NCI-H1930 (cell line): ENCODE measurements at regions not wholly inside any gene's neighbourhood (a gene's known extent, or its start where the extent isn't known, plus 50 kb on each side); places are given as distances from the start of the nearest gene placed in this dataset.

Experiments
- DNase-seq, 2 experiments: peaks; one replicate each; lab custom pipeline; 2025; lab: John Stamatoyannopoulos, UW

DNA sequence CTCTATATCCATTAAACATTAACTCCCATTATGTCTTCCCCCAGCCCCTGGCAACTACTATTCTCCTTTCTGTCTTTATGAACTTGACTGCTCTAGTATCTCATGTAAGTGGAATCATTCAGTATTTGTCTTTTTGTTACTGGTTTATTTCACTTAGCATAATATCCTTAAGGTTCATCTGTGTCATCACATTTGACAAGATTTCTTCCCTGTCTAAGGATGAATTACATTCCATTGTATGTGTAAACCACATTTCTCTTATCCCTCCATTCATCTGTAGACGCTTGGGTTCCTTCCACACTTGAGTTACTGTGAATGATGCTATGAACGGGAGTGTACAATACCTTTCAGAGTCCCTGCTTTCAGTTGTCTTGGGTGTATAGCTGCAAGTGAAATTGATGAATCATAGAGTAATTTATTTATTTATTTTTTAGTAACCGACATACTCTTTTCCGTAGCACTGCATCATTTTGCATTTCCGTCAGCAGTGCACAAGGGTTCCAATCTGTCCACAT is 399.7 kb upstream of the RBFOX1 start:
- DNase-seq: no peak

DNA sequence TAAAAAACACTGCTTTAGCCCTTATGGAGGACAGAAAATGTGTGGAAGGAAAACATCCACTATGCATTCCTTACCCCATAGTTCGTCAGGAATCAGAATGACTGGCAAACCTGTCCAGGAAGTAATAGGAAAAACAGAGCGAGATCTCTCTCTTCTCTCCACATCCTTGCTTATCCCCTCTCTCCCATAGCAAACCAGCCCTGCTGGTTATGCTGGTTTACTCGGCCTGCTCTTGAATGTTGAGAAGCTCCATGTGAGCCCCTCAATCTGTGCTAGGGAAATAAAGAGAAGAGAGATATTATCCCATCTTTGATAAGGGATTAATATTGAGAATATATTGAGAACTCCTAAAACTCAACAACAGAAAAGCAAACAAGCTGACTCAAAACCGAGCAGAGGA is 402.8 kb upstream of the RBFOX1 start:
- DNase-seq: no peak

DNA sequence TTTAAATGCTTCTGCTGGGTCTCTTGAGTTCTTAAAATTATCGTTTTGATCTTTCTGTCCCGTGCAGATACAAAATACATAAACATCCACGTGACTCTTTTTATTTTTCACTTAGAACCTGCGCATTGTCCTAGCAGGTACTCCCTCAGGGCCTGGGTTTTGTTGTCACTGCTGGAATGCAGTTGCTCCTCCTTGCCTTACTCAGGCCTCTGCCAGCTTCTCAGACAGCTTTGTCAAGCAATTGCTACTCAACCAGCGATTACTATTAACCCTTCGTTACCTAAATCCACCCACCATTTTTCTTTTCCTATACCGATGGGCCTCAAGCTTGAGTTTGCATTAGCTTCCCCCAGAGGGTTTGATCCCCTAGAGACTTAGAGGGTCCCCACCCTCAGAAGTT is 405.9 kb upstream of the RBFOX1 start:
- DNase-seq: no peak

DNA sequence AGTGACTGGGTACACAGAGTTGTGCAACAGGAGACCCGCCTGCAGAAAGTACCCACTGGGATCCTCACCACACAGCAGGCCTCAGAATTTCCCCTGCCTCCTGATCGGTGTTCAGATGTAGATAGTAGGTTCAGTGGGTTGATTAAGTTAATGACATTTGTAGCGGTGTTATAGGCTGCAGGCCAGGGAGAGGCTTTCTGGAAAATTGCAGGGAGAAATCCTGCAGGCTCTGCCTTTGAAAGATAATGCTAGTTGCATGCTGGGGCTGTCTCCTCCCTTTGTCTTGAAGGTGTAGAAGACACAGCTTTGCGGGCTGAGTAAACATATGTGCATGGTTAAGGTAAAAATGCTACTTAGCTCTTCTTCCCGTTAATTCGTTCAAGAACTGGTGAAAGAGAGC is 406.3 kb upstream of the RBFOX1 start:
- no peak for DNase-seq

GRCh38 chr16:6918646-6919045 is 414.0 kb upstream of the RBFOX1 start:
- no peak for DNase-seq

DNA sequence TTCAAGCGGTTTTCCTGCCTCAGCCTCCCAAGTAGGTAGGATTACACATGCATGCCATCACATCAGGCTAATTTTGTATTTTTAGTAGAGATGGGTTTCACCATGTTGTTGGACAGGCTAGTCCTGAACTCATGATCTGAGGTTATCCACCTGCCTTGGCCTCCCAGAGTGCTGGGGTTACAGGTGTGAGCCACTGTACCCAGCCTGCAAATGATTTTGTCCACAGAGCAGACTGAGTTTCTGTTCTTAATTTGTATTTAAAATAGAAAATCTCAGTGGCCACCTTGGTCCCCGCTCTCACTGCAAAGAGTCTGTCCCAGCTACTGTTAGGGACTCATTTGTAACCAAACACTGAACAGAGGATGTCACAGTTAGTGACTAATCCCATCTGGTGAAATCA is 415.7 kb upstream of the RBFOX1 start:
- DNase-seq: no peak

GRCh38 chr16:6913566-6913965 is 419.1 kb upstream of the RBFOX1 start:
- no peak for DNase-seq

DNA sequence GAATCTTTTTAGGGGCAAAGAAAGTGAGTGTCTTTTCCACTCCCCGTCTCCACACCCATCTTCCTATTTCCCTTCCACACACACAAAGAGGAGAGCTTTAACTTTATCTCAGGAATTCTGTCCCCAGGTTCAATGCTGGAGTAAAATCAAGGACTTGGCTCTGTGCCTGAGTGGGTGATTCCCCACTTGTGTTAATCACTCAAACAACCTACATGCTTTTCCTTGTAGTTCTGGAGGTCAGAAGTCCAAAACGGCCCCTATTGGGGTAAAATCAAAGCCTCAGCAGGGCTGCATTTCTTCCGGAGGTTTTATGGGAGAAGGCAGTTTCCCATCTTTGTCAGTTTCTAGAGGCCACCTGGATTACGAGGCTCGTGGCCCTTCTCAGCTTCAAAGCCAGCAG is 422.3 kb upstream of the RBFOX1 start:
- no peak for DNase-seq

GRCh38 chr16:6905601-6906000 is 427.0 kb upstream of the RBFOX1 start:
- DNase-seq: no peak

- DNase-seq: no peak
These were observed 429.0 kb upstream of the RBFOX1 start for GRCh38 chr16:6903671-6904070.

DNA sequence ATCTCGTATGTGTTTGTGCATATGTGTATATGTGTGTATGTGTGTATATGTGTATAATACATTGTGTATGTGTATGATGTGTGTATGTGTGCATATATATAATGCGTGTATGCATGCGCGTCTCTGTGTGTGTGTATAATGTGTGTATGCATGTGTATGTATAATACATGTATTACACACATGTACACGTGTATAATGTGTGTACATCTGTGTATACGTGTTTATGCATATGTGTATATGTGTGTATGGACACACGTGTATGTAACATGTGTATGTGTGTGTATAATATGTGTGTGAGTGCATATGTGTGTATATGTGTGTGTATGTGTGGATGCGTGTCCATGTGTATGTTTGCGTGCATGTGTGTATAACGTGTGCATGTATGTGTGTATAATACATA is 433.7 kb upstream of the RBFOX1 start:
- DNase-seq: no peak

DNA sequence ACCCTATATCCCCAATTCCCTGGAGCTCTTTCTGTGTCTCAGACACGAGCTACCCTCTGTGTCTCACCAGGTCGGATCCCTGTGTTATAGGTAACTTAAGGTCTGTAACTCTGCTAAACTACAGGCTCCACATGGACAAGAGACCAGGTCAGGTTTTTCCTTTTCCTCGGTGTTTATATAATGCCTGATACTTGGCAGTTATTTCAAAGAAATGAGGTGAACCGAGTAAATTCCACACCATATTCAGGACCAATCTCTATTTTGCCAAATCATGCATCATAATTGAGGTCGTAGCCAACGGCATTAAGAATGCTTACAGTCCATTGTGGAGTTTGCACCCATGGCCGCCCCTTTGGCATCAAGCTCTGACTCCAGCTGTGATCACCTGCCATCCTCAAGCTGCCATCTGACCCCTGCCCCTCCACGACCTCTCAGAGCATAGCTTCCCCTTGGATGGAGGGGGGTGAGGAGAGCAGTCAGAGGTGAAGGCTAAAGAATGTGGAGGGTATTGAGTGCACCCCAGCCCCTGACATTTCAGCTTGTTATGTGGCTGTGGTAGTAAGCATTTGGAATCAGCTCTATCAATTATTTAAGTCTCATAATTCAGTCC is 434.7 kb upstream of the RBFOX1 start:
- DNase-seq: no peak

GRCh38 chr16:6892966-6893365 is 439.7 kb upstream of the RBFOX1 start:
- no peak for DNase-seq

DNA sequence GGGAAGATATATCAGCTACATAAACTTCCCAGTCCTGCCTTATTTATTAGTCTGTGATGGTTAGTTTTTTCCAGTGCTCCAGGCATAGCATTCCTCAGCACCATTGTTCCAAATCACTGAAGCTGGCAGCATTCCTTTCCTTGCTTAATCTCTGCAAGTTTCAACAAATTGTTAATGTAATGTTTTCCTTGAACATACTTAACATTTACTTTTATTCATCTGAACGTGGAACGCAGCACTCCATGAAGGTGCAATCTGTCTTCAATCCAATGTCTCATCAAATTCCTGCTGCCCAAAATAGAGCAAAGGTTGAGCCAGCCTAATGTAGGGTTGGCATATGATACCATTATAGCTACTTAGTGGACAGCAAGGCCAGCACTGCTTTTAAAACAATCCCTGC is 441.1 kb upstream of the RBFOX1 start:
- DNase-seq: no peak

DNA sequence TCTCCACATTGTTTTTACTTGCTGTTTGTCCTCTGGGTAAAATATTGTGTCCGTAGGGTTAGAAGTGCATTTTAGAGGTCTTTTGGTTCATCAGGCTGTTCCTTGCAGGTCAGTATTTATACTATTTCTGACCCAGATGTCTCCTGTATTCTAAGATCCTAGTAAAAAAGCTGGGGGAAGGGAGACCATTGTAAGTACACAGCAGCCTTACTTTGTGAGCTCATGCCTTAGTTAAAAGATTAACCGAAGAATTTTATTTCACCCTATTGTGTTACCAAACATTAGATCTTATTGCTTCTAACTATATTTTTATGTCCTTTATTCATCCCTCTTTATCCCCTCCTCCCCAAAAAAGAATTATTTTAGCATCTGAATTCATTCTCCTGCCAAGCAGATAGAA is 444.1 kb upstream of the RBFOX1 start:
- no peak for DNase-seq

GRCh38 chr16:6884002-6884401 is 448.6 kb upstream of the RBFOX1 start:
- DNase-seq: no peak

- no peak for DNase-seq
These were observed 452.4 kb upstream of the RBFOX1 start for GRCh38 chr16:6880263-6880662.

DNA sequence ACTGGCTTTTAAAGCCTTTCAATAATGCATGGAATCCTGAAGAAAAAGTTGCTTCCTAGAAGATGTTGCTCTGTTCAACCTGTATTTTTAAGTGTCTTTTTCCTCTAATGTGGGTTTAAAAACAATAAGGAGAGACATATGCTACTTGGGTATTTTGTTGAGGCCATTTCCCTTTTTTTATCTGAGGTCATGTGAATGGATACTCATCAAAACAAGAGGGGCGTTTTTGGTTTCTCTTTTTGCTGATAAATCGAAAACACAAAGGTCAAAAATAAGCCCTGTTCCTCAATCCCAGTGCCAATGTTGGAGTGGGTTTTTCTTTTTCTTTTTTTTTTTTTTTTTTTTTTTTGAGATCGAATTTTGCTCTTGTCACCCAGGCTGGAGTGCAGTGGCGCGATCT is 468.0 kb upstream of the RBFOX1 start:
- DNase-seq: no peak

- no peak for DNase-seq
These were observed 468.4 kb upstream of the RBFOX1 start for GRCh38 chr16:6864244-6864643.

DNA sequence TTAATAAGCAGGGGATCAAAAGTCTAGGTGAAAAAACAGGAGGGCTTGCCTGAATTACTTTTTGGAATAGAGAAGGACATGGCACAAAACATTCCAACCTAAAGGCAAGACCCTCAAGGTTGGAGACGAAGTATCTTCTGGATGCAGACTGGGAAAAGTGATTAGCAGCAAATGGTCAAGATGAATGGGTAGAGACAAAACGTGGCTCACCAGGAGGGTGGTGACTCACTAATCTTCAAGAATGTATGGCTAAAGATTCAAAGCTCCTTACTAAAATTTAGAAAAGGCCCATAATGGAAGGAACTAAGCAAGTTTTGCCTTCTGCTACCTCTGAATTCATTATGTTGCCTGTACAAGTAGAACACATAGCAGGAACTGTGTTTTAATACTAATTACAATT is 469.5 kb upstream of the RBFOX1 start:
- DNase-seq: no peak

DNA sequence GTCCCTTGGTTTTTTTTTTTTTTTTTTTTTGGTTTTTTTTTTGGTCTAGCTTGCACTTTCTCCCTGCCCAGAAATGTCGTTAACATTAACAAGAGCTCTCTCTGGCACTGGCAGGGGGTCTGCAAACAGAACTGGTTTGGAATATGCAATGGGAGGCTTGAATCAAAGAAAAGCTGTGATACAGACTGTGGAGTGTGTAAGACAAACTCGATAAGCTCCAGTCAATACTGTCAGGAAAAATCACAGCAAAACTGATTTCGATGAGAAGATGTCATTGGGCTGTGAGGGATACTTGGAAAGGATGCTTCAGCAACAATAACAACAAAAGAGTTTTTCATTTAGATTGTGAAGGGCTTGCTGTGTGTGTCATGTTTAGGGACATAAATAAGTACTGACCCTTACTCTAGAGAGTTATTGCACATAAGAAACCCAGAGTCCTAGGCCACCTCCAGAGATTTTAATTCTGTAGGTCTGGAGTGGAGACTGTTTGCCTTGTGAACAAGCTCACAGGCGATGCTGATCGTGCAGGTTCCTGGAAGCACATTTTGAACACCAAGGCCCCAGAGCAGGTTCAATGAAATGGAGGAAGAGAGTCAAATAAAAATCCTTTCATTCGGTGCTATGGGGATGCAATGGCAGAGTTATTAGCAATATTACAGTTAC is 470.7 kb upstream of the RBFOX1 start:
- DNase-seq: no peak

DNA sequence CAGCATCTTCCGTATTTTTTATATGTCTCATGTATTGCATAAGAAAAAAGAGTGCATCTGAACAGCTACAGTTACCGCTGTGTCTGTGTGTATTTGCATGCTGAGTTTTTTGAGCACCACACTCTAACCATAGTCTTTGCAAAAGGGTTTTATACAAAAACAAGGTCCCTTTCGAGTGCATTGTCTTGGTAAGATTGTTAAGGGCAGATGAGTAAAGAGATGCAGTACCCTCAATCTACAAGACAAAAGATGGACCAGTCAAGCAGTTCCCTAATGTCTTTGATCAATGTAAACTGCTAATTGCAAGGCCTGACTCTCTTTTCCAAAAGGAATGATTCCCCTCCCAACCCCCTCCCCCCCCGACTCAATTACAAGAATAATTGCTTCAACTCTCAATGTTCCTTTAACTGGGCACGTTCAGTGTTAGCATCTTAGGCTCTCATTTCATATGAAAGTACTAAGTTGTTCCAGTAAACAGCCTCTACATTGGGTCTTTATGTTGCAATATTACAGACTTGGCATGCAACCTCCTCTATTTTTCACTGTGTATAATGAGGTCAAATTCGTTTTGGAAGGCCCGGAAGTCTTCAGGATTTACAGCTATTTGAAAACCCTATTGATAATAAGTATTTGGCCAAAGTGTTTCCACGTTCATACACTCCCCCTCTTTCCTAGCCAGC is 471.4 kb upstream of the RBFOX1 start:
- DNase-seq: no peak

GRCh38 chr16:6857575-6857974 is 475.1 kb upstream of the RBFOX1 start:
- DNase-seq: no peak
